ENCODE measurements at regions not wholly inside any gene's neighbourhood (a gene's known extent, or its start where the extent isn't known, plus 50 kb on each side); places are given as distances from the start of the nearest gene placed in this dataset.

GRCh38 chr10:10259013-10259412, 758.7 kb upstream of the CELF2 start:
- H4K12ac ChIP-seq (ENCODE audit: low read depth, low read length), result no peak overlapping the region
- no peaks in the 10 kb centered on the region for H3K36me3 ChIP-seq (ENCODE audit: control insufficient read depth in 1 of 2, insufficient read depth in 2 of 2, low read length in 2 of 2)
- no peak overlapping the region for H2BK12ac ChIP-seq (ENCODE audit: low read length)
- no peak overlapping the region for H3K4me2 ChIP-seq (ENCODE audit: low read length)
- no peak overlapping the region for H3K4ac ChIP-seq (ENCODE audit: low read depth, low read length)
- H3K23ac ChIP-seq (ENCODE audit: low read length), result no peak overlapping the region
- no peak overlapping the region for H3K27ac ChIP-seq (ENCODE audit: low read depth, low read length)
- H3K79me2 ChIP-seq (ENCODE audit: control insufficient read depth, insufficient read depth, low read length, poor library complexity), result no peaks in the 10 kb centered on the region
- no peaks in the 10 kb centered on the region for H3K4me1 ChIP-seq (ENCODE audit: control insufficient read depth in 1 of 2, insufficient read depth in 2 of 2, low read length in 2 of 2)
- no peaks in the 10 kb centered on the region for H3K27me3 ChIP-seq (ENCODE audit: insufficient read depth, low read length)
- no peaks in the 10 kb centered on the region for H3K79me1 ChIP-seq (ENCODE audit: low read length)
- no peak overlapping the region for H2AK5ac ChIP-seq (ENCODE audit: low read length)
- no peak overlapping the region for H3K4me3 ChIP-seq (ENCODE audit: low read depth, low read length)
- no peak overlapping the region for H2AFZ ChIP-seq (ENCODE audit: insufficient read depth, low read length, poor library complexity)
- no peak overlapping the region for H2BK120ac ChIP-seq (ENCODE audit: insufficient read depth, low read length, poor library complexity)
- no peaks in the 10 kb centered on the region for H3K9me3 ChIP-seq (ENCODE audit: insufficient read depth, low read depth, low read length)
- no peak overlapping the region for H4K91ac ChIP-seq (ENCODE audit: low read depth, low read length)
- H4K8ac ChIP-seq (ENCODE audit: low read depth, low read length), result no peak overlapping the region
- no peak overlapping the region for H3K9ac ChIP-seq (ENCODE audit: low read length)
- DNase-seq, result no peak
- H3K14ac ChIP-seq (ENCODE audit: low read length), result no peak overlapping the region
- H3K18ac ChIP-seq (ENCODE audit: low read length), result no peak overlapping the region
- no peak overlapping the region for H2BK5ac ChIP-seq (ENCODE audit: low read depth, low read length, poor library complexity)
- no CpG with 5 or more reads among the region's 4 CpGs for WGBS (ENCODE audit: extremely low coverage, insufficient coverage, insufficient read length)

- no CpG with 5 or more reads among the region's 8 CpGs for WGBS (ENCODE audit: extremely low coverage, insufficient coverage, insufficient read length)
- Histone ChIP-seq H3K23ac (ENCODE audit: low read length) (no peak overlapping the region), H3K36me3 (ENCODE audit: control insufficient read depth in 1 of 2, insufficient read depth in 2 of 2, low read length in 2 of 2) (no peaks in the 10 kb centered on the region), H4K12ac (ENCODE audit: low read depth, low read length) (no peak overlapping the region), H3K4me2 (ENCODE audit: low read length) (no peak overlapping the region), H2AFZ (ENCODE audit: insufficient read depth, low read length, poor library complexity) (no peak overlapping the region), H2BK120ac (ENCODE audit: insufficient read depth, low read length, poor library complexity) (no peak overlapping the region), H3K9me3 (ENCODE audit: insufficient read depth, low read depth, low read length) (no peaks in the 10 kb centered on the region), H2BK5ac (ENCODE audit: low read depth, low read length, poor library complexity) (no peak overlapping the region), H4K8ac (ENCODE audit: low read depth, low read length) (no peak overlapping the region), H3K9ac (ENCODE audit: low read length) (no peak overlapping the region), H3K4me3 (ENCODE audit: low read depth, low read length) (no peak overlapping the region), H3K4me1 (ENCODE audit: control insufficient read depth in 1 of 2, insufficient read depth in 2 of 2, low read length in 2 of 2) (no peaks in the 10 kb centered on the region), H3K14ac (ENCODE audit: low read length) (no peak overlapping the region), H3K27me3 (ENCODE audit: insufficient read depth, low read length) (no peaks in the 10 kb centered on the region), H3K79me2 (ENCODE audit: control insufficient read depth, insufficient read depth, low read length, poor library complexity) (no peaks in the 10 kb centered on the region), H3K27ac (ENCODE audit: low read depth, low read length) (no peak overlapping the region), H4K91ac (ENCODE audit: low read depth, low read length) (no peak overlapping the region), H3K79me1 (ENCODE audit: low read length) (no peaks in the 10 kb centered on the region), H3K4ac (ENCODE audit: low read depth, low read length) (no peak overlapping the region), H2BK12ac (ENCODE audit: low read length) (no peak overlapping the region), H3K18ac (ENCODE audit: low read length) (no peak overlapping the region), H2AK5ac (ENCODE audit: low read length) (no peak overlapping the region)
- DNase-seq, result no peak
These were observed 747.3 kb upstream of the CELF2 start for GRCh38 chr10:10270126-10271050.

GRCh38 chr10:10271639-10272192, 746.0 kb upstream of the CELF2 start:
- H3K27me3 ChIP-seq (ENCODE audit: insufficient read depth, low read length), result no peaks in the 10 kb centered on the region
- no peaks in the 10 kb centered on the region for H3K79me1 ChIP-seq (ENCODE audit: low read length)
- H4K91ac ChIP-seq (ENCODE audit: low read depth, low read length), result no peak overlapping the region
- H2AK5ac ChIP-seq (ENCODE audit: low read length), result no peak overlapping the region
- DNase-seq, result no peak
- H3K27ac ChIP-seq (ENCODE audit: low read depth, low read length), result no peak overlapping the region
- H2BK12ac ChIP-seq (ENCODE audit: low read length), result no peak overlapping the region
- no peak overlapping the region for H3K4me2 ChIP-seq (ENCODE audit: low read length)
- H4K8ac ChIP-seq (ENCODE audit: low read depth, low read length), result no peak overlapping the region
- no peak overlapping the region for H3K9ac ChIP-seq (ENCODE audit: low read length)
- H2BK5ac ChIP-seq (ENCODE audit: low read depth, low read length, poor library complexity), result no peak overlapping the region
- peak overlapping the region; percentile 23 for H3K4me3 ChIP-seq (ENCODE audit: low read depth, low read length)
- no peak overlapping the region for H3K14ac ChIP-seq (ENCODE audit: low read length)
- H2AFZ ChIP-seq (ENCODE audit: insufficient read depth, low read length, poor library complexity), result no peak overlapping the region
- no peaks in the 10 kb centered on the region for H3K9me3 ChIP-seq (ENCODE audit: insufficient read depth, low read depth, low read length)
- H3K79me2 ChIP-seq (ENCODE audit: control insufficient read depth, insufficient read depth, low read length, poor library complexity), result no peaks in the 10 kb centered on the region
- H3K23ac ChIP-seq (ENCODE audit: low read length), result no peak overlapping the region
- no peak overlapping the region for H2BK120ac ChIP-seq (ENCODE audit: insufficient read depth, low read length, poor library complexity)
- no peaks in the 10 kb centered on the region for H3K4me1 ChIP-seq (ENCODE audit: control insufficient read depth in 1 of 2, insufficient read depth in 2 of 2, low read length in 2 of 2)
- no peak overlapping the region for H3K4ac ChIP-seq (ENCODE audit: low read depth, low read length)
- no peaks in the 10 kb centered on the region for H3K36me3 ChIP-seq (ENCODE audit: control insufficient read depth in 1 of 2, insufficient read depth in 2 of 2, low read length in 2 of 2)
- no peak overlapping the region for H4K12ac ChIP-seq (ENCODE audit: low read depth, low read length)
- no peak overlapping the region for H3K18ac ChIP-seq (ENCODE audit: low read length)
- no CpG with 5 or more reads among the region's 1 CpG for WGBS (ENCODE audit: extremely low coverage, insufficient coverage, insufficient read length)

- H3K4me3 ChIP-seq (ENCODE audit: low read depth, low read length), result no peak overlapping the region
- H4K8ac ChIP-seq (ENCODE audit: low read depth, low read length), result no peak overlapping the region
- no peak overlapping the region for H3K23ac ChIP-seq (ENCODE audit: low read length)
- no peak overlapping the region for H2AFZ ChIP-seq (ENCODE audit: insufficient read depth, low read length, poor library complexity)
- no peak overlapping the region for H2BK120ac ChIP-seq (ENCODE audit: insufficient read depth, low read length, poor library complexity)
- H3K14ac ChIP-seq (ENCODE audit: low read length), result no peak overlapping the region
- H3K4ac ChIP-seq (ENCODE audit: low read depth, low read length), result no peak overlapping the region
- H2BK12ac ChIP-seq (ENCODE audit: low read length), result no peak overlapping the region
- H3K27me3 ChIP-seq (ENCODE audit: insufficient read depth, low read length), result no peaks in the 10 kb centered on the region
- H3K4me1 ChIP-seq (ENCODE audit: control insufficient read depth in 1 of 2, insufficient read depth in 2 of 2, low read length in 2 of 2), result no peaks in the 10 kb centered on the region
- no peaks in the 10 kb centered on the region for H3K79me1 ChIP-seq (ENCODE audit: low read length)
- H3K27ac ChIP-seq (ENCODE audit: low read depth, low read length), result no peak overlapping the region
- H2BK5ac ChIP-seq (ENCODE audit: low read depth, low read length, poor library complexity), result no peak overlapping the region
- no peak overlapping the region for H2AK5ac ChIP-seq (ENCODE audit: low read length)
- H4K91ac ChIP-seq (ENCODE audit: low read depth, low read length), result no peak overlapping the region
- no peak overlapping the region for H4K12ac ChIP-seq (ENCODE audit: low read depth, low read length)
- H3K18ac ChIP-seq (ENCODE audit: low read length), result no peak overlapping the region
- H3K9me3 ChIP-seq (ENCODE audit: insufficient read depth, low read depth, low read length), result no peaks in the 10 kb centered on the region
- no peak overlapping the region for H3K9ac ChIP-seq (ENCODE audit: low read length)
- no peaks in the 10 kb centered on the region for H3K36me3 ChIP-seq (ENCODE audit: control insufficient read depth in 1 of 2, insufficient read depth in 2 of 2, low read length in 2 of 2)
- WGBS (ENCODE audit: extremely low coverage, insufficient coverage, insufficient read length), result no CpG with 5 or more reads among the region's 3 CpGs
- H3K4me2 ChIP-seq (ENCODE audit: low read length), result no peak overlapping the region
- no peak for DNase-seq
- H3K79me2 ChIP-seq (ENCODE audit: control insufficient read depth, insufficient read depth, low read length, poor library complexity), result no peaks in the 10 kb centered on the region
These were observed 744.0 kb upstream of the CELF2 start for GRCh38 chr10:10273661-10274060.
